ENCODE measurements at regions not wholly inside any gene's neighbourhood (a gene's known extent, or its start where the extent isn't known, plus 50 kb on each side); places are given as distances from the start of the nearest gene placed in this dataset.

- Histone ChIP-seq H3K4me1 (ENCODE audit: insufficient read depth) (no peaks in the 10 kb centered on the region), H2AFZ (no peak overlapping the region), H3K36me3 (ENCODE audit: low read depth) (no peaks in the 10 kb centered on the region), H3F3A (ENCODE audit: insufficient read depth) (no peaks in the 10 kb centered on the region), H3K79me2 (ENCODE audit: insufficient read depth) (no peaks in the 10 kb centered on the region), H3K27me3 (replicated peaks; ENCODE audit: insufficient read depth) (no peaks in the 10 kb centered on the region), H3K4me3 (no peak overlapping the region), H3K27ac (no peak overlapping the region), H4K20me1 (ENCODE audit: insufficient read depth) (no peaks in the 10 kb centered on the region), H3K4me2 (ENCODE audit: unreplicated experiment) (no peak overlapping the region), H3K9me2 (ENCODE audit: insufficient read depth) (no peaks in the 10 kb centered on the region), H3K9me3 (ENCODE audit: low read depth) (no peaks in the 10 kb centered on the region), H3K9ac (no peak overlapping the region)
- no peak for DNase-seq
- TF ChIP-seq EZH2phosphoT487 (IDR thresholded peaks at IDR 0.05; ENCODE audit: insufficient read depth, low read depth) (no peak), EZH2 (IDR thresholded peaks at IDR 0.05; ENCODE audit: insufficient read depth, poor library complexity, severe bottlenecking) (no peak)
- 39 to 41% methylated on average over 6 of the region's 6 CpGs for WGBS, 2 experiments (ENCODE audit: low coverage in 1 of 2, low lambda C conversion rate in 2 of 2, missing lambda C conversion rate in 2 of 2)
- in situ Hi-C loops (cut with MboI), result no loop called here
These were observed 1276.0 kb downstream of the EFNB2 start for GRCh38 chr13:105259426-105259825.

- no peak overlapping the region for H2AFZ ChIP-seq
- no peaks in the 10 kb centered on the region for H3K36me3 ChIP-seq (ENCODE audit: low read depth)
- in situ Hi-C loops (cut with MboI), result no loop called here
- H3K4me1 ChIP-seq (ENCODE audit: insufficient read depth), result no peaks in the 10 kb centered on the region
- no peaks in the 10 kb centered on the region for H3K9me2 ChIP-seq (ENCODE audit: insufficient read depth)
- H3K79me2 ChIP-seq (ENCODE audit: insufficient read depth), result no peaks in the 10 kb centered on the region
- no peak overlapping the region for H3K9ac ChIP-seq
- no peaks in the 10 kb centered on the region for H3K9me3 ChIP-seq (ENCODE audit: low read depth)
- no peaks in the 10 kb centered on the region for H4K20me1 ChIP-seq (ENCODE audit: insufficient read depth)
- no peak overlapping the region for H3K4me3 ChIP-seq
- no peaks in the 10 kb centered on the region for H3F3A ChIP-seq (ENCODE audit: insufficient read depth)
- no peaks in the 10 kb centered on the region for H3K27me3 ChIP-seq (replicated peaks; ENCODE audit: insufficient read depth)
- no peak overlapping the region for H3K4me2 ChIP-seq (ENCODE audit: unreplicated experiment)
- DNase-seq, result no peak
- no peak overlapping the region for H3K27ac ChIP-seq
- TF ChIP-seq EZH2phosphoT487 (IDR thresholded peaks at IDR 0.05; ENCODE audit: insufficient read depth, low read depth) (no peak), EZH2 (IDR thresholded peaks at IDR 0.05; ENCODE audit: insufficient read depth, poor library complexity, severe bottlenecking) (no peak)
- WGBS, 2 experiments (ENCODE audit: low coverage in 1 of 2, low lambda C conversion rate in 2 of 2, missing lambda C conversion rate in 2 of 2), result 24 to 29% methylated on average over 1 of the region's 1 CpG
These were observed 1280.0 kb downstream of the EFNB2 start for GRCh38 chr13:105255472-105255871.

- no peaks in the 10 kb centered on the region for H3K36me3 ChIP-seq (ENCODE audit: low read depth)
- no peaks in the 10 kb centered on the region for H3K4me1 ChIP-seq (ENCODE audit: insufficient read depth)
- H3K4me2 ChIP-seq (ENCODE audit: unreplicated experiment), result no peak overlapping the region
- no peak for DNase-seq
- no peak overlapping the region for H3K27ac ChIP-seq
- H2AFZ ChIP-seq, result no peak overlapping the region
- no peaks in the 10 kb centered on the region for H3F3A ChIP-seq (ENCODE audit: insufficient read depth)
- H3K79me2 ChIP-seq (ENCODE audit: insufficient read depth), result no peaks in the 10 kb centered on the region
- no peaks in the 10 kb centered on the region for H3K9me3 ChIP-seq (ENCODE audit: low read depth)
- H3K4me3 ChIP-seq, result no peak overlapping the region
- no peaks in the 10 kb centered on the region for H4K20me1 ChIP-seq (ENCODE audit: insufficient read depth)
- no peaks in the 10 kb centered on the region for H3K9me2 ChIP-seq (ENCODE audit: insufficient read depth)
- no peak for TF ChIP-seq EZH2phosphoT487 (IDR thresholded peaks at IDR 0.05; ENCODE audit: insufficient read depth, low read depth)
- no peak for TF ChIP-seq EZH2 (IDR thresholded peaks at IDR 0.05; ENCODE audit: insufficient read depth, poor library complexity, severe bottlenecking)
- H3K9ac ChIP-seq, result no peak overlapping the region
- no peaks in the 10 kb centered on the region for H3K27me3 ChIP-seq (replicated peaks; ENCODE audit: insufficient read depth)
- in situ Hi-C loops (cut with MboI), result no loop called here
These were observed 1284.2 kb downstream of the EFNB2 start for GRCh38 chr13:105251293-105251692.

- H3K27ac ChIP-seq, result no peak overlapping the region
- 44 to 48% methylated on average over 5 of the region's 5 CpGs for WGBS, 2 experiments (ENCODE audit: low coverage in 1 of 2, low lambda C conversion rate in 2 of 2, missing lambda C conversion rate in 2 of 2)
- H3F3A ChIP-seq (ENCODE audit: insufficient read depth), result no peaks in the 10 kb centered on the region
- H3K79me2 ChIP-seq (ENCODE audit: insufficient read depth), result no peaks in the 10 kb centered on the region
- H3K9me2 ChIP-seq (ENCODE audit: insufficient read depth), result no peaks in the 10 kb centered on the region
- H2AFZ ChIP-seq, result no peak overlapping the region
- DNase-seq, result no peak
- H3K9ac ChIP-seq, result no peak overlapping the region
- no peak overlapping the region for H3K4me3 ChIP-seq
- in situ Hi-C loops (cut with MboI), result no loop called here
- H3K27me3 ChIP-seq (replicated peaks; ENCODE audit: insufficient read depth), result no peaks in the 10 kb centered on the region
- TF ChIP-seq EZH2 (IDR thresholded peaks at IDR 0.05; ENCODE audit: insufficient read depth, poor library complexity, severe bottlenecking) (no peak), EZH2phosphoT487 (IDR thresholded peaks at IDR 0.05; ENCODE audit: insufficient read depth, low read depth) (no peak)
- H3K9me3 ChIP-seq (ENCODE audit: low read depth), result no peaks in the 10 kb centered on the region
- no peak overlapping the region for H3K4me2 ChIP-seq (ENCODE audit: unreplicated experiment)
- H3K36me3 ChIP-seq (ENCODE audit: low read depth), result no peaks in the 10 kb centered on the region
- no peaks in the 10 kb centered on the region for H4K20me1 ChIP-seq (ENCODE audit: insufficient read depth)
- no peaks in the 10 kb centered on the region for H3K4me1 ChIP-seq (ENCODE audit: insufficient read depth)
These were observed 1287.6 kb downstream of the EFNB2 start for GRCh38 chr13:105247830-105248229.

- no peaks in the 10 kb centered on the region for H3K9me3 ChIP-seq (ENCODE audit: low read depth)
These were observed 1295.1 kb downstream of the EFNB2 start for GRCh38 chr13:105240371-105240770.

More at GRCh38 chr13:105240371-105240770, 1295.1 kb downstream of the EFNB2 start:
- Histone ChIP-seq H2AFZ (no peak overlapping the region), H3K27ac (no peak overlapping the region), H3K36me3 (ENCODE audit: low read depth) (no peaks in the 10 kb centered on the region), H4K20me1 (ENCODE audit: insufficient read depth) (no peaks in the 10 kb centered on the region), H3K4me3 (no peak overlapping the region), H3K4me2 (ENCODE audit: unreplicated experiment) (no peak overlapping the region), H3F3A (ENCODE audit: insufficient read depth) (no peaks in the 10 kb centered on the region), H3K9ac (no peak overlapping the region), H3K79me2 (ENCODE audit: insufficient read depth) (no peaks in the 10 kb centered on the region), H3K27me3 (replicated peaks; ENCODE audit: insufficient read depth) (no peaks in the 10 kb centered on the region), H3K4me1 (ENCODE audit: insufficient read depth) (no peaks in the 10 kb centered on the region), H3K9me2 (ENCODE audit: insufficient read depth) (no peaks in the 10 kb centered on the region)
- WGBS, 2 experiments (ENCODE audit: low coverage in 1 of 2, low lambda C conversion rate in 2 of 2, missing lambda C conversion rate in 2 of 2), result 14 to 16% methylated on average over 3 of the region's 3 CpGs
- DNase-seq, result no peak
- in situ Hi-C loops (cut with MboI), result no loop called here
- TF ChIP-seq EZH2 (IDR thresholded peaks at IDR 0.05; ENCODE audit: insufficient read depth, poor library complexity, severe bottlenecking) (no peak), EZH2phosphoT487 (IDR thresholded peaks at IDR 0.05; ENCODE audit: insufficient read depth, low read depth) (no peak)
